Peyer's patch (tissue), 4 donors: ENCODE measurements at regions not wholly inside any gene's neighbourhood (a gene's known extent, or its start where the extent isn't known, plus 50 kb on each side); places are given as distances from the start of the nearest gene placed in this dataset.

ENCODE experiments used
- CTCF ChIP-seq, 6 experiments: fragments of 450-650 bp in 4 of 6; fragments of 200-600 bp in 2 of 6; sonication (generic) in 1 of 6; IDR thresholded peaks; one replicate each; pipeline ENCODE4 v1.5.1; 2017 to 2019; ENCODE audit warnings: antibody characterized with exemption in 6 of 6, mild to moderate bottlenecking in 3 of 6, moderate library complexity in 1 of 6
- POLR2A ChIP-seq, 2 donors: fragments of 450-650 bp; IDR thresholded peaks; one replicate each; pipeline ENCODE4 v1.5.1; 2017; ENCODE audit warnings: antibody characterized with exemption in 2 of 2, mild to moderate bottlenecking in 2 of 2, moderate library complexity in 2 of 2

- TF ChIP-seq POLR2A (IDR thresholded peaks at IDR 0.05) = no peak
- TF ChIP-seq CTCF (IDR thresholded peaks at IDR 0.05) = no peak
Observed at GRCh38 chrX:39161611-39162255, 360.5 kb downstream of the MID1IP1 start.
